ENCODE measurements at regions not wholly inside any gene's neighbourhood (a gene's known extent, or its start where the extent isn't known, plus 50 kb on each side); places are given as distances from the start of the nearest gene placed in this dataset.

DNA sequence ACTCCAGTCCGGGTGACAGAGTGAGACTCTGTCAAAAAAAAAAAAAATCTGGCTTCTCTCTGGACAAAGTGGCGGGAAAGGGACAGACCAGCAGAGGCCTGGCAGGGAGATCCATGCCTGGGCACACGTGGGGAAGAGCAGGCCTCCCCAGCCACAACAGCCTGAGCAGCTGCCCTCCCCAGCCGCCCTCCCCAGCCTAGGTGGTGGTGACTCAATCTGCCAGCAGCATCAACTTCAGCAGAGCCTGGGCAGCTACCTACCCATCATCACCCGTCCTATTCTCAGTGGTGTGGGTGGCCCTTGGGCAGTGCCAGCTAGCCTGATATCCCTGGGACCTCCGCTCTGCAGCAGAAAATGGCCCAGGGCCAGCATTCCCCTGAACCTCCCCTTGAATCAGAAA, 612.4 kb downstream of the FBXO15 start:
- TF ChIP-seq, protein P1, sequence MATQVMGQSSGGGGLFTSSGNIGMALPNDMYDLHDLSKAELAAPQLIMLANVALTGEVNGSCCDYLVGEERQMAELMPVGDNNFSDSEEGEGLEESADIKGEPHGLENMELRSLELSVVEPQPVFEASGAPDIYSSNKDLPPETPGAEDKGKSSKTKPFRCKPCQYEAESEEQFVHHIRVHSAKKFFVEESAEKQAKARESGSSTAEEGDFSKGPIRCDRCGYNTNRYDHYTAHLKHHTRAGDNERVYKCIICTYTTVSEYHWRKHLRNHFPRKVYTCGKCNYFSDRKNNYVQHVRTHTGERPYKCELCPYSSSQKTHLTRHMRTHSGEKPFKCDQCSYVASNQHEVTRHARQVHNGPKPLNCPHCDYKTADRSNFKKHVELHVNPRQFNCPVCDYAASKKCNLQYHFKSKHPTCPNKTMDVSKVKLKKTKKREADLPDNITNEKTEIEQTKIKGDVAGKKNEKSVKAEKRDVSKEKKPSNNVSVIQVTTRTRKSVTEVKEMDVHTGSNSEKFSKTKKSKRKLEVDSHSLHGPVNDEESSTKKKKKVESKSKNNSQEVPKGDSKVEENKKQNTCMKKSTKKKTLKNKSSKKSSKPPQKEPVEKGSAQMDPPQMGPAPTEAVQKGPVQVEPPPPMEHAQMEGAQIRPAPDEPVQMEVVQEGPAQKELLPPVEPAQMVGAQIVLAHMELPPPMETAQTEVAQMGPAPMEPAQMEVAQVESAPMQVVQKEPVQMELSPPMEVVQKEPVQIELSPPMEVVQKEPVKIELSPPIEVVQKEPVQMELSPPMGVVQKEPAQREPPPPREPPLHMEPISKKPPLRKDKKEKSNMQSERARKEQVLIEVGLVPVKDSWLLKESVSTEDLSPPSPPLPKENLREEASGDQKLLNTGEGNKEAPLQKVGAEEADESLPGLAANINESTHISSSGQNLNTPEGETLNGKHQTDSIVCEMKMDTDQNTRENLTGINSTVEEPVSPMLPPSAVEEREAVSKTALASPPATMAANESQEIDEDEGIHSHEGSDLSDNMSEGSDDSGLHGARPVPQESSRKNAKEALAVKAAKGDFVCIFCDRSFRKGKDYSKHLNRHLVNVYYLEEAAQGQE (IDR thresholded peaks at IDR 0.05; ENCODE audit: low read depth): no peak
- TF ChIP-seq POLR2A (IDR thresholded peaks at IDR 0.05; ENCODE audit: borderline replicate concordance, extremely low read depth, insufficient read depth, insufficient read length) (no peak), ELF1 (IDR thresholded peaks at IDR 0.05; ENCODE audit: borderline replicate concordance, low read depth) (no peak), POLR2AphosphoS5 (IDR thresholded peaks at IDR 0.05; ENCODE audit: low read depth, low read length) (no peak), CBX3 (IDR thresholded peaks at IDR 0.05; ENCODE audit: low read depth) (no peak), CEBPB (IDR thresholded peaks at IDR 0.05; ENCODE audit: low read depth) (no peak), YY1 (IDR thresholded peaks at IDR 0.05; ENCODE audit: extremely low read depth, insufficient replicate concordance, low read depth, low read length) (no peak), ZFX (IDR thresholded peaks at IDR 0.05) (no peak)
- TF ChIP-seq, protein P2, sequence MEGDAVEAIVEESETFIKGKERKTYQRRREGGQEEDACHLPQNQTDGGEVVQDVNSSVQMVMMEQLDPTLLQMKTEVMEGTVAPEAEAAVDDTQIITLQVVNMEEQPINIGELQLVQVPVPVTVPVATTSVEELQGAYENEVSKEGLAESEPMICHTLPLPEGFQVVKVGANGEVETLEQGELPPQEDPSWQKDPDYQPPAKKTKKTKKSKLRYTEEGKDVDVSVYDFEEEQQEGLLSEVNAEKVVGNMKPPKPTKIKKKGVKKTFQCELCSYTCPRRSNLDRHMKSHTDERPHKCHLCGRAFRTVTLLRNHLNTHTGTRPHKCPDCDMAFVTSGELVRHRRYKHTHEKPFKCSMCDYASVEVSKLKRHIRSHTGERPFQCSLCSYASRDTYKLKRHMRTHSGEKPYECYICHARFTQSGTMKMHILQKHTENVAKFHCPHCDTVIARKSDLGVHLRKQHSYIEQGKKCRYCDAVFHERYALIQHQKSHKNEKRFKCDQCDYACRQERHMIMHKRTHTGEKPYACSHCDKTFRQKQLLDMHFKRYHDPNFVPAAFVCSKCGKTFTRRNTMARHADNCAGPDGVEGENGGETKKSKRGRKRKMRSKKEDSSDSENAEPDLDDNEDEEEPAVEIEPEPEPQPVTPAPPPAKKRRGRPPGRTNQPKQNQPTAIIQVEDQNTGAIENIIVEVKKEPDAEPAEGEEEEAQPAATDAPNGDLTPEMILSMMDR (IDR thresholded peaks at IDR 0.05 in 2 of 3, conservative IDR thresholded peaks at IDR 0.05 in 1 of 3; ENCODE audit: borderline replicate concordance in 1 of 3, insufficient read depth in 1 of 3, low read depth in 2 of 3, low read length in 2 of 3): no peak
- TF ChIP-seq, protein P3, sequence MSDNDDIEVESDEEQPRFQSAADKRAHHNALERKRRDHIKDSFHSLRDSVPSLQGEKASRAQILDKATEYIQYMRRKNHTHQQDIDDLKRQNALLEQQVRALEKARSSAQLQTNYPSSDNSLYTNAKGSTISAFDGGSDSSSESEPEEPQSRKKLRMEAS (IDR thresholded peaks at IDR 0.05): no peak
